ENCODE measurements at regions not wholly inside any gene's neighbourhood (a gene's known extent, or its start where the extent isn't known, plus 50 kb on each side); places are given as distances from the start of the nearest gene placed in this dataset.
A peak's percentile ranks its signal among the peaks of the same experiment; 100 is the strongest.

DNA sequence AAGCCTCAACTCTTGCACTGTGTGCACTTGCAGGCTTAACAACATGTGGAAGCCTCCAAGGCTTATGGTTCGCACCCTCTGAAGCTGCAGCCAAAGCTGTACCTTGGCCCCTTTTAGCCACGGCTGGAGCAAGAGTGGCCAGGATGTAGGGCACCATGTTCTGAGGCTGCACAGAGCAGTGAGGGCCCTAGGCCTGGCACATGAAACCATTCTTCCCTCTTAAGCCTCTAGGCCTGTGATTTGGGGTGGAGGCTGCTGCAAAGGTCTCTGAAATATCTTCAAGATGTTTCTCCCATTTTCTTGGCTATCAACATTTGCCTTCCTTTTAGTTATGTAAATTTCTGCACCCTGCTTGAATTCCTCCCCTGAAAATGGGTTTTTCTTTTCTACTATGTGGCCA lies 161.9 kb upstream of the SPATS2L start:
- DNase-seq = no peak

GRCh38 chr2:200146501-200146900 lies 160.0 kb upstream of the SPATS2L start:
- no peak for DNase-seq

DNA sequence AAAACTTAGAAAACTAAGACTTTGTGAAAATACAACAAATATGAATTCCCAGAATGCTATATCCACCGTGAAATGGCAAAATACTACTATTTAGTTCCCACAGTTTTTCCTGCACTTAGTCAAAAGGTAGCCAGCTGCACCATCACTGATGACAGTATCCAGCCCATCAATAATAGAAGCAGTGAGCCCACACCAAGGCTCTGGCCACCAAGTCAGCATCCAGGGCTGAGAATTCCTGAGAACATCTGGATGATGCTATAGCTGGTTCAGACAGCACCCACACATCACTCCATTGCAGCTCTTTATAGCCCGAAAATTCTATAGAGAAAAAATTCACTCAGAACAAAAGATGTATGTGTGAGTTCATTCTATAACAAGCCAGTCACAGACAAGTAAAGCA lies 159.1 kb upstream of the SPATS2L start:
- no peak for DNase-seq

GRCh38 chr2:200148366-200148765 lies 158.1 kb upstream of the SPATS2L start:
- DNase-seq = no peak

DNA sequence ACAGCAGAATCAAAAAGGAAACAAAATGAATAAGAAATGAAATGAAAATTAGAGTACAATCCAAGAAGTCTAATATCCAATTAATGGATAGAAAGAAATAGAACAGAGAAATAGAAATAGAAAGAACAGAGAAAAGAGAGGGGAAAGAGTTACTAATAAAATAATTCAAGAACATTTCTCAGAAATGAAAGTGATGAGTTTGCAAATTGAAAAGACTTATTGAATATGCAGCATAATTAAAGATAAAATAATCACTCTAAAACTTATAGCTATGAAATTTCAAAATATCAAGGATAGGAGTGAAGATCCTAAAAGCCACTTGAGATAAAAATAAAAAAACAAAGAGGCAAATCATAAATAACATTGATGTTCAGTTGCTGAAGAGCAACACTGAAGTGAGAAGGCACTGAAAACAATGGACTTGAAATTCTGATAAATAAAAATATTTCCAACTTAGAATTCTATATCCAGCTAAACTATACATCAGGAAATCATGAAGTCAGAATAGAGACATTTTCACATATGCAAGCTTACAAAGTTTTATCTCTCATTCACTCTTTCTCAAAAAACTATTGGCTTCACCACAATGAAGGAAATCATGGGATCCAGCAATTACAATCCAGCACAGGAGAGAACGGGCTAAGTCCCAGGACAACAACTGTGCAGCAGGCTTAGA lies 155.9 kb upstream of the SPATS2L start:
- DNase-seq = no peak

DNA sequence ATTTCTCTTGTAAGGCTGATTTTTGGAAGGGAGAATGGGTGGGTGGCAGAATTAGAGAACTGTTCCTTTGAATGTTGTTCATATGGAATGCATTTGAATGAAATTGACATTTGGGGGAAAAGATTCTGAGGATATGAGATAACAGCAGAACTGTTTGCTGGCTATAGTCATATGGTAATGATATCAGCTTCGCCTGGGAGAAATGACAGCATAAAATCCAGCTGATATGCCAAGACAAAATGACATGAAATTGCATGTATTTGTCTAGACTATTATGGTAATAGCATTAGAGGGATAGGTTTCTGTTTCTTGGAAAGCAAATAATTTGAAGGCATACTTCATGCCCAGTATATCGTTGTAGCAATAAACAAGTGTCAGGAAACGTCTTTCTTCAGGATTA lies 150.8 kb upstream of the SPATS2L start:
- no peak for DNase-seq

DNA sequence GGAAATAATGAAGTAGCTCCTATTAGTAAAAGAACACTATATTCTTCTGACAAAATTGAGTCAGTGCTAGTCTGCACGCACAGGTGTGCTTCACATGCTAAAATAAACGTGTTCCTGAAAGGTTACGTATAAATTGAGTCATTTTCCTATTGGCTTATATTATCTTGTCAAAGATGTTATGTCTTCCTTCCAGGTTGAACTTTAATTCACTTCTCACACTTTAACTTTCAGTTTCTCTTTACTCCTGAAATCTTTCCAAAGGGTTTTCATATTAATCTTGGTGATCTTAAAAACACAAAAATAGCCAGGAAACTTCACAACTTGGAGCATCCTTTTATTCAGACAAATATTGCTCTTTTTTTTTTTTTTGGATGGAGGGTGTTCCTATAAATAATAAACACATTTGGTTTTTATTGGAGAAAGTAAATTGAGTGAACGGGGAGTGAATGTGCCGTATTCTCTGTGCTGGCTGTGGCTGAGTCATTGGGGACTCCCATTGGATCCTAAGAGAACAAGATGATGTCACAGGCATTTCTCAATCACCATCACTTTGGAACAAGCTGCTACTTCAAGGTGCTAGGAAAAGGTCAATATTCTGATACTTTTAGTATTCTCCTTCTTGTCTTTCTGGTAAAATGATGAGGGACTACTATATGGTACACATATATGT lies 150.2 kb upstream of the SPATS2L start:
- DNase-seq = no peak

DNA sequence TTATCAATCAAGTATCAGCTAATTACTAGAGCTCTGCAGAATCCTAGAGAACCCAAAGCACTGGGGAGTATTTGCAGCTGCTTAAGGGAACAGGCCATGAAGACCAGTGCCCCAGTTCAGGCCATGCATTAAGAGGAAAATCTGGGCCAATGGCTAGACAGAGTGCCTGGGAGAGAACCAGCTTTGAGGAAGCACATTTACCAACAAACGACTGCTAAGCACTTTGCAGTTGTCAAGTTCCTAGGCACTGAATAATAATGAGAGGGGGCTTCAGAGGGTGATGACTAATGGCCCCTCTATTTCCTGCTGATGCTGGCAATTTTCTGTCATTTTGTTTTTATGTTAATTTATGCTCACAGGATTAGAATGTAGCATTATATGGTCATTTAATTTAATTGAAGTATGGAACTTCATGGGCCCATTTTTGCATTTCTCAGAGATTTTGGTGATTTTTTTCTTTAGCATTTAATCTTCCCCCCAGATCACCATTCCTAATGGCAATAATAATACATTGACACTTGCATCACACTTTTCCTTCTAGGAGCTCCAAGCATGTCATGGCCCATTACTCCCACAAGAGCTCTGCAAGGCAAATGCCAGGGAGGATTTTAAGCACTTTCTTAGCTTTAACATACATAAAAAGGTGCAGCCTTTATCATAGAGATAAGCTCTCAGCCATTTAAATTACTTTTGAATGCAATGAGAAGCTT lies 147.7 kb upstream of the SPATS2L start:
- DNase-seq = peak; percentile 62

DNA sequence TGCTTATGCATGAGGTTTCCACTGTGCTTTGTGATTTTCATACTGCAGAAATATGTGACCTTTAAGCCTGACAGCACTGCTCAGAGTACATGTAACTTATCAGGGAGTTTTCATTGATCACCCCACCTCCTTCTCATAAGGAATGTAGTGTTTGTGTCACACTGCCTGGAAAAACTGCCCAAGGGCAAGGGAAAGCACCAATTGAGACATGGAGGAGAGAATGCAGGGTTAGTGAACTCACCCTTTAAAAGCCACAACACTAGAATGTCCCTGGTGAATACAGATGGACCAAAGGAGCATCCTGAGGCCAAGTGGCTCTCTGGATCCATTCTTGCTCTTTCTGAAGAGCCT lies 147.2 kb upstream of the SPATS2L start:
- no peak for DNase-seq

- DNase-seq = no peak
These were observed 146.4 kb upstream of the SPATS2L start for GRCh38 chr2:200159829-200160781.

GRCh38 chr2:200161458-200161857 lies 145.0 kb upstream of the SPATS2L start:
- DNase-seq = no peak

GRCh38 chr2:200165687-200166086 lies 140.8 kb upstream of the SPATS2L start:
- DNase-seq = no peak

- no peak for DNase-seq
These were observed 137.6 kb upstream of the SPATS2L start for GRCh38 chr2:200168641-200169555.

DNA sequence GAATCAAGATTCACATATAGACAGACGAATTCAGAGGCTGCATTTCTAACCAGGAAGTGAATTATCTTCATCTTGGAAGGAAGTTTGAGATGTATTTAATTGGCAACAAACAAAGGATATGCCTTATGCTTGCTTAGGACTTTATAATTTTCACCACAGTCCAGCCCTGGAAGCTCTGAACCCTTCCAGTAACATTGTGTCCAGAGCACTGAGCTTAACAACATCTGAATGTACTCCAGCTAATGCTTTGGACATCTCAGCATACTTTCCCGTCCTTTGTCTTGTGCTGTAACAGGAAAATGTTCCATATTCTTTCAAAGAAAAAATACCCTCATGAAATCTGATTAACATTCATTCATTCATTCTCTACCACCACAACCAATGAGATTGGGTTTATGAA lies 136.3 kb upstream of the SPATS2L start:
- DNase-seq = no peak

GRCh38 chr2:200171731-200172482 lies 134.6 kb upstream of the SPATS2L start:
- DNase-seq = no peak

GRCh38 chr2:200172521-200172920 lies 134.0 kb upstream of the SPATS2L start:
- DNase-seq = no peak

DNA sequence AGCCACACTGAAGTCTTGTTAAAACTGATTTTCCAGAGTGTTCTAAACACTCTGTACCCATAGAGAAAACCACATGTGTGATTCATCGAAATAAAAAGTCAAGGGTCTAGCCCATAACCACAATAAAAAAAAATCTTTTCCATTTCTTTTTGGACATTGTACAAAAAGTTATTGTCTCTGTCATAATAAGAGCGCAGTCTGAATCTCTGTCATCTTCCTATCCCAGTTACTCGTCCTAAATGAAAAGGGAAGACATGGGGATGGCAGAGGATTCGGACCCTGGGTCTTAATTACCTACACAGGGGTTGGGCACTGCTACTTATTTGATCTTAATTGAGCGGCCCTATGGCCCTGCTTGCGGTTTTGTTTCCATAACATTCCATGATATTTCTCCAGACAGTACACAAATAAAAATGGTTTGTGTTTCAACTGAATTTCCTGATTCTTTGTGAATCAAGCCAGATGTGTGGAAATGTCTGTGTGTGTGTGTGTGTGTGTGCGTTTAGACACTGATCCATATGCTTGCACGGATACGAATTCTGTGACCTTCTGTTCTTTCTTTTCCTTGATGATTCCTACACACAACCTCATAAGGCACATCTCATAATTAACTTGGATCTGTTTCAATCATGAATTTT lies 133.4 kb upstream of the SPATS2L start:
- DNase-seq = no peak

GRCh38 chr2:200173691-200174090 lies 132.8 kb upstream of the SPATS2L start:
- no peak for DNase-seq

GRCh38 chr2:200174433-200175216 lies 131.9 kb upstream of the SPATS2L start:
- no peak for DNase-seq

Data from NCI-H526 treated with DMSO at 0.1 percent for 48 hours (cell line).